Fibroblast of mammary gland (primary cell): ENCODE measurements at regions not wholly inside any gene's neighbourhood (a gene's known extent, or its start where the extent isn't known, plus 50 kb on each side); places are given as distances from the start of the nearest gene placed in this dataset.

Experiments used
- DNase-seq: peaks from one replicate; pipeline ENCODE4 v3.0.0-alpha.2; 2010; ENCODE audit warnings: low read depth
- H3K4me3 ChIP-seq: 2 replicates; pipeline ENCODE4 v1.5.1; 2011; ENCODE audit warnings: low read depth, mild to moderate bottlenecking, low read length, moderate library complexity; ENCODE audit not compliant: control insufficient read depth
- TF ChIP-seq, protein P1 (sequence below): conservative IDR thresholded peaks from 2 replicates; pipeline ENCODE4 v1.5.1; 2011; ENCODE audit warnings: low read depth, low read length, inconsistent platforms; ENCODE audit not compliant: control insufficient read depth, insufficient read depth

DNA sequence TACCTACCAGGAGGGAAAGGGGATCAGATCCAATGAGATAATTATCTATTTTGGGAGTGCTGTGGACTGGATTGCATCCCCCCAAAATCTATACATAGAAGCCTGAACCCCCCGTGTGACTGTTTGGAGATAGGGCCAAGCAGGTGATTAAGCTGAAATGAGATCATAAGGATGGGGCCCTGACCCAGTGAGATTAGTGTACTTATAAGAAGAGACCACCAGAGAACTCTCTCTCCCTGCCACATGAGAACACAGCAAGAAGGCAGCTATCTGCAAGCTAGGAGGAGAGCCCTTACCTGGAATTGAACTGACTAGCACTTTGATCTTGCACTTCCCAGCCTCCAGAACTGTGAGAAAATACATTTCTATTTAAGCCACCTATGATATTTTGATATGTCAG lies 132.2 kb upstream of the NOX3 start:
- H3K4me3 ChIP-seq = no peak overlapping the region
- TF ChIP-seq, protein P1, sequence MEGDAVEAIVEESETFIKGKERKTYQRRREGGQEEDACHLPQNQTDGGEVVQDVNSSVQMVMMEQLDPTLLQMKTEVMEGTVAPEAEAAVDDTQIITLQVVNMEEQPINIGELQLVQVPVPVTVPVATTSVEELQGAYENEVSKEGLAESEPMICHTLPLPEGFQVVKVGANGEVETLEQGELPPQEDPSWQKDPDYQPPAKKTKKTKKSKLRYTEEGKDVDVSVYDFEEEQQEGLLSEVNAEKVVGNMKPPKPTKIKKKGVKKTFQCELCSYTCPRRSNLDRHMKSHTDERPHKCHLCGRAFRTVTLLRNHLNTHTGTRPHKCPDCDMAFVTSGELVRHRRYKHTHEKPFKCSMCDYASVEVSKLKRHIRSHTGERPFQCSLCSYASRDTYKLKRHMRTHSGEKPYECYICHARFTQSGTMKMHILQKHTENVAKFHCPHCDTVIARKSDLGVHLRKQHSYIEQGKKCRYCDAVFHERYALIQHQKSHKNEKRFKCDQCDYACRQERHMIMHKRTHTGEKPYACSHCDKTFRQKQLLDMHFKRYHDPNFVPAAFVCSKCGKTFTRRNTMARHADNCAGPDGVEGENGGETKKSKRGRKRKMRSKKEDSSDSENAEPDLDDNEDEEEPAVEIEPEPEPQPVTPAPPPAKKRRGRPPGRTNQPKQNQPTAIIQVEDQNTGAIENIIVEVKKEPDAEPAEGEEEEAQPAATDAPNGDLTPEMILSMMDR = no peak
- DNase-seq = no peak

DNA sequence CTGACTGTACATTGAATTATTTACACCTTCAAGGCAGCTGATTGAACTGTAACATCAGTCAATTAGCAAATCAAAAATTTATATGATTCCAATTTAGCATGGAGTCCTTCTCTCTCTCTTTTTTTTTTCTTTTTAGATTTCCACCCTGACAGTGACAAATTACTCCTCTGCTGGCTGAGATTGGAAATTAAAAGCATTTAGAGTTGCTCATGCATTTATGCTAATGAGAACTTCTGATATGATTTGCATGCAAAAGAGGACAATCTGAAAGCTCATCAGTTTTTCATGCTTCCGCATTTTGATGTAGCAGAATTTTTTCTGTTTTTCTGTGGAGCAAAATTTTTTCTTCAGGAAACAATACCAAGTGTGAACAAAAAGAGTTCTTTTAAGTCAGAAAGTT lies 130.5 kb upstream of the NOX3 start:
- DNase-seq = no peak
- no peak overlapping the region for H3K4me3 ChIP-seq
- TF ChIP-seq, protein P1 = no peak

DNA sequence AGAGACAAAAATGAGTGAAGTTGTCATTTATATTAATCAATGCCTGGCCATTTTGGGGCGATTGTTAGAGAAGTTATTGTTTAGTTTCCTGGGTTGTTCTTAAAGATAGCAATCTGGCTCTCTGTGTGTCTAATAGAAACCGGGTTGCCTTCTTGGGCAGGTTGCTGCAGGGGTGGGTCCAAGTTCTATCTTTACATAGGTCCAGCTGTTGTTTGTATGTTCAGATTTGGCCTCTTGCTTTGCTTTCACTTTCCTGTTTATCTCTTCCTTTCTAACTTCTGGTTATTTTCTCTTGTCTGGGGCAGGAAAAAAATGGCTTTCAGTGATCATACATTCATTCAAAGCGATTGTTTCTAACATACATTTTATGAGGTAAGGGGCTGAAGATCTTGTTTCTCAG lies 128.4 kb upstream of the NOX3 start:
- TF ChIP-seq, protein P1 = no peak
- H3K4me3 ChIP-seq = no peak overlapping the region
- no peak for DNase-seq

DNA sequence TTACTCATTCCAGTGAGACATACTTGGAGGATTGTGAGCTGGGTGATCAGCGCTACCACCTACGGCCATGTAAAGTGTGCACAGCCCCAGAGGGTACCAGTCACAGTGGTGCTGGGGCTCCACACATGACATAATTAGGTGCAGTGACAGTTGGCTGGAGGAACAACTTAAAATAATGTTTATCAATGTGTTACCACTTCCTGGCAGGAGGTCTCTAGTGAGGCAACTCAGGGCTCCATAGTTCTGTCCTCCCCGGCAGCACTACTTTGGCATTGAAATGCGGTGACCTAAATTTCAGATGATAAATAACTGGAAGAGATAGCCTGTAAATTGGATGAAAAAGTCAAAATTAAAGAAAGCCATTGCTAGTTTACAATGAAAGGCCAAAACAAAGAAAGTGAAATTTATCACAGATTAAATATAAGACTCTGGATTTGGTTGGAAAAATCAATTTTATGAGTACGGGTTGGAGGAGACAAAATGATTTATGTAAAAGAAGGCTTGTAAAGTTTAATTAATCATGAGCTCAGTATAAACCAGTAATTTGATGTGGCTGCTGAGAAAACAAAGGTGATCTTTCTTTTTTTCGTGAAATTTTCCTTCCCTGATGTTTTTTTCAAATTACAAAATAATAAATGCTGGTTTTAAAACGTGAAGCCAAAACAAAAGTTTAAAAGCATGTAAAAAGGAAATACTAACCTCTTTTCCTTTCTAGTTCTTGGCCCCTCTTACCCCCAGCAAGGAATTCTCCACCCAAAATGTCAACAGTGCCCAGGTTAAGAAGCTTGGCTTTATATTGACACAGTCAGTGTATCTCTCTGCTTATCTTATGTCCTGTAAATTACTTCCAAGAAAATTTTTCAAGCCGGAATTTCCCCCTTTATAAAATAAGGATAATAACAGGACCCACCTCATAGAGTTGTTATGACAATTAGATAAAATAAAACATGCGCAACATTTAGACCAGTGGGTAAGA lies 126.7 kb upstream of the NOX3 start:
- TF ChIP-seq, protein P1 = no peak
- no peak for DNase-seq
- H3K4me3 ChIP-seq = no peak overlapping the region

DNA sequence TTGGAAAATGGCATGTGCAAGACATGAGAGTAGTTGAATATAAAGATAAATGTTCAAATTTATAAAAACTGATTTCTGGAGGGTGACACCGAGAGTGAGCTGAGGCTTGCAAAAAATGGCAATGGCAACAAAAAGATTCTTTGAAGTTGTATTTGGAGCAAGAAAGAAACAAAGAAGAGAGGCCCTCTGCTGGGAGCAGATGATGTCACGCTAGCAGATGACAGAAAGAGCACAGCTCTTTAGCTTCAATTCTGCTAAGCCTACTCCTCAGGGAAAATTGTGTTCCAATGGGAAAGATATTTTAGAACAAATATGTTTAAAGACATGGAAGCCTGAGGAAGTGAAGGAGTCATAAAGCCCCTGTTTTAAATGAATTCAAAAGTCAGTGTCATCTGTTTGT lies 125.3 kb upstream of the NOX3 start:
- no peak overlapping the region for H3K4me3 ChIP-seq
- TF ChIP-seq, protein P1 = no peak
- DNase-seq = no peak

DNA sequence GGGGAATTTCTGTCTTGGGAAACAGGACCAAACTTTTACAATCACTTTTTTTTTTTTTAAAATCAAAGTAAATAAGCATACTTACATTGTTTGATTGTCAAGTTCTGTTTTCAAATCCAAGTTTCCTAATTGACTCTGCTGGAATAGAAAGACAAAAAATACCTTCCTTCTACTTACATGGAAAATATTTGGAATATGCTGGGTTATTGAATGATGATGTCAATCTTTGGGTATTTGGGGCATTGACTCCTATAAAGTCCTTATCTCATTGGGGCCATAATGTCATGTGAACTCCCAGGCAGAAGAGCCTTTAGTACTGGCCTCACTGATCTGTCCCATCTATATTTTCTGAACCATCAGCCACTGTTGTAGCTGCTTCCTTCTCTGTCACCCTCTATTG lies 122.6 kb upstream of the NOX3 start:
- TF ChIP-seq, protein P1 = no peak
- no peak overlapping the region for H3K4me3 ChIP-seq
- DNase-seq = no peak
